ENCODE measurements at regions not wholly inside any gene's neighbourhood (a gene's known extent, or its start where the extent isn't known, plus 50 kb on each side); places are given as distances from the start of the nearest gene placed in this dataset.

DNA sequence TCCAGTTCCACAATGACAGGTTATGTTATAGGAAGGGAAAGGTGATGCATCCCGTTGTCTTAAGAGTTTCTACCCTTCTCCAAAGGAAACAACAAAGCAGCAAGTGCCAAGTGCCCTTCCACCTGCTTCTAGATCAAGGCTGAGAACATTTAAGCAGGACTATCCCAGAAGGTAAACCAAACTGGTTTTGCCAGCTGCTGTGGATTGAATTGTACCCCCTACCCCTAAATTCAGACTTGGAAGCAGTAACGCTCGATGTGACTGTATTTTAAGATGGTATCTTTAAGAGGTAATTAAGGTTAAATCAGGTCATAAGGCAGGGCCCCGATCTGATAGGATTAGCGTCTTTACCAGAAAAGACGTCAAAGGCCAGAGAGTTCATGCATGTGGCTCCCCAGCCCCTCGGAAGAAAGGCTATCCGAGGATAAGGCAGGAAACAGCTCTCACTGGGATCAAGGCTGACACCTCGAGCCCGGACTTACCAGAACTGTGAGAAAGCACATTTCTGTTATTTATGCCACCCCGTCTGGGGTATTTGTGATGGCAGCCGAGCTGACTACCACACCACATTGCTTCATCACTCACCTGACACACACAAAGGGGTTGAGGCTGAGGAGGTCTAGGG is 179.1 kb upstream of the RAI14 start:
- no peak for DNase-seq
- H3K27me3 ChIP-seq: no peaks in the 10 kb centered on the region
- no peaks in the 10 kb centered on the region for H3K36me3 ChIP-seq (replicated peaks in 1 of 2)
- TF ChIP-seq, protein P1, sequence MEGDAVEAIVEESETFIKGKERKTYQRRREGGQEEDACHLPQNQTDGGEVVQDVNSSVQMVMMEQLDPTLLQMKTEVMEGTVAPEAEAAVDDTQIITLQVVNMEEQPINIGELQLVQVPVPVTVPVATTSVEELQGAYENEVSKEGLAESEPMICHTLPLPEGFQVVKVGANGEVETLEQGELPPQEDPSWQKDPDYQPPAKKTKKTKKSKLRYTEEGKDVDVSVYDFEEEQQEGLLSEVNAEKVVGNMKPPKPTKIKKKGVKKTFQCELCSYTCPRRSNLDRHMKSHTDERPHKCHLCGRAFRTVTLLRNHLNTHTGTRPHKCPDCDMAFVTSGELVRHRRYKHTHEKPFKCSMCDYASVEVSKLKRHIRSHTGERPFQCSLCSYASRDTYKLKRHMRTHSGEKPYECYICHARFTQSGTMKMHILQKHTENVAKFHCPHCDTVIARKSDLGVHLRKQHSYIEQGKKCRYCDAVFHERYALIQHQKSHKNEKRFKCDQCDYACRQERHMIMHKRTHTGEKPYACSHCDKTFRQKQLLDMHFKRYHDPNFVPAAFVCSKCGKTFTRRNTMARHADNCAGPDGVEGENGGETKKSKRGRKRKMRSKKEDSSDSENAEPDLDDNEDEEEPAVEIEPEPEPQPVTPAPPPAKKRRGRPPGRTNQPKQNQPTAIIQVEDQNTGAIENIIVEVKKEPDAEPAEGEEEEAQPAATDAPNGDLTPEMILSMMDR (IDR thresholded peaks at IDR 0.05): no peak
- no peak for TF ChIP-seq POLR2A (IDR thresholded peaks at IDR 0.05)
- 74 to 84% (median 81%) methylated on average over 12 of the region's 12 CpGs for WGBS, 4 donors
- H3K4me3 ChIP-seq: no peak overlapping the region
- H3K9me3 ChIP-seq (replicated peaks in 1 of 3): no peaks in the 10 kb centered on the region
- no peak overlapping the region for H3K27ac ChIP-seq
- intact Hi-C loops (cut with DNase I): no loop called here
- no peaks in the 10 kb centered on the region for H3K4me1 ChIP-seq (replicated peaks in 1 of 2)

GRCh38 chr5:34480810-34481528 is 175.2 kb upstream of the RAI14 start:
- intact Hi-C loops (cut with DNase I): loop anchor here (10.0 kb wide), 1 partner anchor 414 kb away; no protein-coding TSS in a partner anchor
- Histone ChIP-seq H3K27ac (no peak overlapping the region), H3K4me3 (no peak overlapping the region), H3K36me3 (replicated peaks in 1 of 2) (no peaks in the 10 kb centered on the region), H3K4me1 (replicated peaks in 1 of 2) (no peaks in the 10 kb centered on the region), H3K27me3 (no peaks in the 10 kb centered on the region), H3K9me3 (replicated peaks in 1 of 3) (no peaks in the 10 kb centered on the region)
- TF ChIP-seq, protein P1 (IDR thresholded peaks at IDR 0.05): no peak
- no peak for TF ChIP-seq POLR2A (IDR thresholded peaks at IDR 0.05)
- DNase-seq: no peak
- WGBS, 4 donors: 69 to 84% (median 82%) methylated on average over 6 of the region's 6 CpGs

DNA sequence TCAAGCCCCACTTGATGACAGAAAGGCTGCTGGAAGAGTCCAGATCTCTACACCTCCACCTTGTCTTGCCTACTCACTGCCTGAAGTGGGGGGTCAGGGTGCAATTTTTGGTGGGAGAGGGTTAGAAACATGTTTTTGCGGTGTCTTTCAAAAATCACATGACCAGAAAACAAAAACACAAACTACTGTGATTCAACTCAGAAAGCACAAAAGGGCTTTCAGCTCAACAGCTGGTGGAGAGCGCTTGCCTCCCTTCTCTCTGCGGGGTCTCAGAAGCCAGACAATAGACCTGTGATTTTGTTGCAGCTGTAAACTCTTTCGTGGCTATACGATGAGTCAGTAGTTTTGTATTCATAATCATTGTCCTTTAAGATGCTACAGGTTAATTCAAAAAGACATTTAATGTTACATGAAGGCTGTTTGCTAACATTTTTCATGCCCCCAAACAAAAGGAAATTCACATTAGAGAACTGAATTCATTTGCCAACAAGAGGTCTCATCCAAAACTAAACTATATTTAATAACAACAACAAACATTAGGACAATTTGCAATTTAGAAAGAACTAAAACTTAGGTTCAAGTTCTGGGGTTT is 172.6 kb upstream of the RAI14 start:
- 59 to 72% (median 68%) methylated on average over 5 of the region's 5 CpGs for WGBS, 4 donors
- Histone ChIP-seq H3K27me3 (no peaks in the 10 kb centered on the region), H3K27ac (no peak overlapping the region), H3K36me3 (replicated peaks in 1 of 2) (no peaks in the 10 kb centered on the region), H3K4me1 (replicated peaks in 1 of 2) (peaks cover 0 to 4% of the 10 kb centered on the region in 2 donors), H3K9me3 (replicated peaks in 1 of 3) (no peaks in the 10 kb centered on the region), H3K4me3 (no peak overlapping the region)
- no peak for DNase-seq
- intact Hi-C loops (cut with DNase I): loop anchor here (10.0 kb wide), 1 partner anchor 411 kb away; no protein-coding TSS in a partner anchor
- TF ChIP-seq, protein P1 (IDR thresholded peaks at IDR 0.05): no peak
- no peak for TF ChIP-seq POLR2A (IDR thresholded peaks at IDR 0.05)

- Histone ChIP-seq H3K4me1 (replicated peaks in 1 of 2) (peaks cover 0 to 4% of the 10 kb centered on the region in 2 donors), H3K27me3 (no peaks in the 10 kb centered on the region), H3K27ac (no peak overlapping the region), H3K36me3 (replicated peaks in 1 of 2) (no peaks in the 10 kb centered on the region), H3K9me3 (replicated peaks in 1 of 3) (no peaks in the 10 kb centered on the region), H3K4me3 (no peak overlapping the region)
- DNase-seq: no peak
- 46 to 93% (median 61%) methylated on average over 2 to 3 of the region's 3 CpGs for WGBS, 4 donors
- intact Hi-C loops (cut with DNase I): loop anchor here (10.0 kb wide), 1 partner anchor 410 kb away; no protein-coding TSS in a partner anchor
- TF ChIP-seq, protein P1 (IDR thresholded peaks at IDR 0.05): no peak
- TF ChIP-seq POLR2A (IDR thresholded peaks at IDR 0.05): no peak
Observed at GRCh38 chr5:34484216-34484920, 171.8 kb upstream of the RAI14 start.

Measured in adrenal gland (tissue), 9 donors.